Hematopoietic multipotent progenitor cell treated with erythropoietin and hydrocortisone succinate and interleukin-3 and kit ligand, for 8 days (in vitro differentiated cells): ENCODE measurements at regions not wholly inside any gene's neighbourhood (a gene's known extent, or its start where the extent isn't known, plus 50 kb on each side); places are given as distances from the start of the nearest gene placed in this dataset.
"Not testable (repeated sequence)": the region's sequence is repeated elsewhere in the genome, so short reads cannot be mapped to it uniquely, and the experiment has no call there.

Experiments
- DNase-seq: peaks from one replicate; pipeline ENCODE4 v3.0.0-alpha.2; 2015

DNA sequence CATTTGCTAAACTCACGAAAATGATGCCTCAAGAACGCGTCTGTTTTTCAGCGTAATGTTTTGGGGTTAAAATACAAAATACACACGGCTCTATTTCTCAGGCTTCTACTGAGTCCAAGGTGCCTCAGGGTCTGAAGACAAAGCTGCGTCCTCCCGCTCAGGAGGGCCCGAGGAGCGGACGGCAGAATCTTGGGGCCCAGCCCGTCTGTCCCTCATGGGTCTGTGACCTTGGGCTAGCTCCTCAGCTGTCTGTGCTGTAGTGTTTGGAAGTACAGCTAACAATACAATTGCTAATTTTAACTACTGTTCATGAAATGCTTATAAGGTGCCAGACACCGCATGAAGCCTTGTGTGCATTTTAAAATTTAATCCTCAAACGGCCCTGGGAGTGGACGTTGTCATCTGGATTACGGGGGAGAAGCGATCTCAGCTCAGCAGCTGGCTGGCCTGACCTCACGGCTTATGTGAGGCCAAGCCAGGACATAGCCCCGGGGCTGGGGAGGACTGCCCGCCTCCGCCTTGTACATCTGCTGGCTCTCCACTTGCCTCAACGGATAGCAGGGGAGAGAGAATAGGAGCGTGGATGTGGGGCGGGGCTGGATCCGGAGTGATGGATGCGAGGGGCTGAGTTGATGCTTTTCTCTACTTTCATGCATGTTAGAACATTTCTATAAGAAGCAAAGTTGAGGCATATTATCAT, 357.4 kb downstream of the GLRX3 start:
- no peak for DNase-seq

GRCh38 chr10:130495116-130495862, 359.1 kb downstream of the GLRX3 start:
- DNase-seq: no peak

GRCh38 chr10:130495891-130496636, 359.9 kb downstream of the GLRX3 start:
- no peak for DNase-seq

GRCh38 chr10:130497056-130498010, 361.1 kb downstream of the GLRX3 start:
- DNase-seq: no peak

GRCh38 chr10:130498042-130498441, 361.9 kb downstream of the GLRX3 start:
- no peak for DNase-seq

GRCh38 chr10:130498934-130499333, 362.7 kb downstream of the GLRX3 start:
- DNase-seq: no peak

DNA sequence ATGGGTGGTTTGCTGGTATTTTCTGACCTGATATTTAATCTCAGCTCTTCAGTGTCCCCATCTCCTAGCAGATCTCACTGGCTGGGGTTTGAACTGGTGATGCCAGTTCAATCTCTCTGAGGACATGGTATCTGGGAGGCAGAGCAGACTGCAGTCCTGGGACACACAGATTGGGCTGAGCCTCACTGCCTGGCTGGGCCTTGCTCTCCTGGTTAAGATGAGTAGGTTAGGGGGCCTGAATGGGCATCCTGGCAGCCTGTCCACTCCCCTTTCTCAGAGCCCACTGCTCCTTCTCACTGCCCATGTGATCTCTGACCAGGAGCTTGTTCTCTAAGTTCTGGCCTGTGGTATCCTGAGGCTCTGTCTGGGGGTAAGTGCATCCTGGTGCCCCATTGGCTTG, 363.4 kb downstream of the GLRX3 start:
- DNase-seq: no peak

DNA sequence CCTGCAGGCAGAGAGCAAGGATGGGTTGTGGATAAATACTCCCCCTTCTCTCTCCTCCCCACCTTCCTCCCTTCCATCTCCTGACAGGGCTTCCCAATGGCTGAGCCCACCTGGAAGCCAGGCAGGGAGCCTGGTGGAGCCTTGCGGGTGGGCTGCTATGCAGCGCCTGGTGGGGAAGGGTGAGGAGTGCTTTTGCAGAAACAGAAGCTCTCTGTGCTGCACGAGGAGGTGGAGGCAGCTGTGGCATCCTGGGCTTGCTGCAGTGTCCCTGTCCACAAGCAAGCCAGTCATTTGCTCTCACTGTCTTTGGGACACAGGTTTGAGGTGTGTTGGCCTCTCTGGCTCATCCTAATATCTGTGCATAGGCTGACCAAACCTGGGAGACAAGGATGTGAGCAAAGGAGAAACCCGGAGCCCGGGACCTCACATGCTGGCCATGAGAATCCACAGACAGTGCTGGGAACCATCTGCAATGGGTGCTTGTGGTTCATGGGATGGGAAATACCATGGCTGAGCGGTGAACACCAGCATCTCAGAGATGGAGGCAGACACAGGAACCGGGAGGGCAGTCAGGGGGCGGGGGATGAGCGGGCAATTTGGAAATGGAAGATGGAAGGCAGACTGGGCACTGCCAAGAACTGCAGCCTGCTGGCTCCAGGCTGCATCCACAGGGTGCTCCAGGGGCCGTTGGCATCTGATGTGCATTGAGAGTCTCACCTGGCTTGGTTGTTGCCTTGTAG, 364.2 kb downstream of the GLRX3 start:
- DNase-seq: no peak

DNA sequence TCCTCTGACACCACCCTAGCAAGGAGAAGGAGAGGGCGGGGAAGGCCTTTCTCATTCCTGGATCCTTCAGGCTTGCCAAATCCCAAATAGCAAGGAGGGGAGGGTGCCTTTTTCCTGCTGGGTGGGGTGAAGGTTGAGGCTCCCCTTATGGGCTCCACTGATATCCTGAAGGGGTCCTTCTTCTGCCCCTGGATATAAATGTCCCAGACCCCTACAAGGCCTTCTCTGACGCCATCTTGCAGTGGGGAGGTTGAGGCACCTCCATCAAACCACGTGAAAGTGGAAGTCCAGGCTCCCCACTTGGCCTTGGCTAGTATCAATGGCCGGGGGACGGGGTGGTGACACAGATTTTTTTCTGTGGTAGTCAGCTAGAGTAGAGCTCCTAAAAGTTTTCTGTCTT, 371.3 kb downstream of the GLRX3 start:
- no peak for DNase-seq

- no peak for DNase-seq
Measured at GRCh38 chr10:130509881-130510689, 373.9 kb downstream of the GLRX3 start.

- DNase-seq: no peak
Measured at GRCh38 chr10:130510755-130511154, 374.6 kb downstream of the GLRX3 start.

GRCh38 chr10:130511766-130512165, 375.6 kb downstream of the GLRX3 start:
- DNase-seq: no peak

- no peak for DNase-seq
Measured at GRCh38 chr10:130512936-130513335, 376.7 kb downstream of the GLRX3 start.

GRCh38 chr10:130513686-130514476, 377.7 kb downstream of the GLRX3 start:
- no peak for DNase-seq

GRCh38 chr10:130515670-130516069, 379.5 kb downstream of the GLRX3 start:
- DNase-seq: no peak

DNA sequence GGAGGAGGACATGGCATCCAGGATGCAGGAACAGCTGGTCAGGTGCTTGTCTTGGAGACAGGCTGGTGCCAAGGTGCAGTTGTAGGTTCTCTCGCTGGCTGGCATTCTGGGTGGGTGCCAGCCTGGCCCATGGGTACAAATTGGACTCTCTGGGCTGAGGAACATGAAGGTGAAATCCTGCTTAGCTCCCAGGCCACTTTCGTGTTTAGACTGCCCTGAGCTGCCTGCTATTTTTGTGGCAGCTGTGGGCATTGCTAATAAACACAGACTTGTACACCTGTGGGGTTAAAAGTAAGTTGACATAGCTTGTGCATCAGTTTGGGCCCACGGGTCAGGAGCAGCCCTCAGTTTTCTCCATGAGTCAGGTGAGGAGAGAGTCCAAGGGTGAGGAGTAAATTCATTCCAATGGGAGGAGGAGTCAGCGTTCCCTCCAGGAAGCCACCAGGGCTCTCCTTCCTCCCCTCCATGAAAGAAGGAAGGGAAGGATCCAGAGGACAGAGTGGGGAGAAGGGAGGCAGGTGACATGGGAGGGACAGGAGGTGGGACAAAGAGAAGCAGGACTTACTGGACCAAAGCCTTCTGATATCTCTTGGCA, 380.0 kb downstream of the GLRX3 start:
- no peak for DNase-seq

DNA sequence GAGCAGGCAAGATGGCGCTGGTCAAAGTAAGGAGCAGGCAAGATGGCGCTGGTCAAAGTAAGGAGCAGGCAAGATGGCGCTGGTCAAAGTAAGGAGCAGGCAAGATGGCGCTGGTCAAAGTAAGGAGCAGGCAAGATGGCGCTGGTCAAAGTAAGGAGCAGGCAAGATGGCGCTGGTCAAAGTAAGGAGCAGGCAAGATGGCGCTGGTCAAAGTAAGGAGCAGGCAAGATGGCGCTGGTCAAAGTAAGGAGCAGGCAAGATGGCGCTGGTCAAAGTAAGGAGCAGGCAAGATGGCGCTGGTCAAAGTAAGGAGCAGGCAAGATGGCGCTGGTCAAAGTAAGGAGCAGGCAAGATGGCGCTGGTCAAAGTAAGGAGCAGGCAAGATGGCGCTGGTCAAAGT, 382.7 kb downstream of the GLRX3 start:
- not testable (repeated sequence) for DNase-seq

DNA sequence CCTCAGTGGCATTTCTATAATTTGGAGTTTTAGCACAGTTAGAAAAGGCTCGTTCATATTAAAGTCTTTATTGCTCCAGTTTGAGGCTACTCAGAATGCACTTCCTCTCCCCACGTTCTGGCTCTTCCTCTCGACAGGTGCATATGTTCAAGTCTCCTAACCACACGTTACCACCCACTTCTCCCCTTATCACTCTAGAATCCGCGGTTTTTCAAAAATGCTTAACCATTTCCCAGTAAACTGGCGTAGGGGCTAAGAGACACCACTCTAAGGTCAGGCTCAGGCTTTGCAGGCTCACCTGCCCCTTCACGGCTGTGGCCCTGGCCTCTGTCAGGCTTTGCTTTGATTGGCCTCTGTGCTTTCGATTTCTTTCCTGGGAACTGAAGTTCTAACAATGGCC, 383.6 kb downstream of the GLRX3 start:
- DNase-seq: no peak

DNA sequence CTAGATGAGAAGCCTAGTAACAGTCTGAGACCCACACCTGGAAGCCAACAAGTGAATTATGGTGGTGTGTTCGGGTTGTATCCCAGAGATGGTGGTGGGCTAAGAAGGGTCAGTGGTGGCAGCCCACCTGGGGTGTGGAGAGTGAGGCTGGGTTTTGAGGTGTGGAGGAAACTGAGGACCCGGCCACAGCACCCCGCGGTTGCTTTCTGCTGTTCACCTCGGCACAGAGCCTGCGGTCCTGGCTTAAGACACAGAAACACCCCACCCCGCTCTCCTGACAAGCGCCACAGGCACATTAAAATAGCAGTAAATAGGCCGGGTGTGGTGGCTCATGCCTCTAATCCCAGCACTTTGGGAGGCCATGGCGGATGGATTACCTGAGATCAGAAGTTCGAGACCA, 395.1 kb downstream of the GLRX3 start:
- no peak for DNase-seq

DNA sequence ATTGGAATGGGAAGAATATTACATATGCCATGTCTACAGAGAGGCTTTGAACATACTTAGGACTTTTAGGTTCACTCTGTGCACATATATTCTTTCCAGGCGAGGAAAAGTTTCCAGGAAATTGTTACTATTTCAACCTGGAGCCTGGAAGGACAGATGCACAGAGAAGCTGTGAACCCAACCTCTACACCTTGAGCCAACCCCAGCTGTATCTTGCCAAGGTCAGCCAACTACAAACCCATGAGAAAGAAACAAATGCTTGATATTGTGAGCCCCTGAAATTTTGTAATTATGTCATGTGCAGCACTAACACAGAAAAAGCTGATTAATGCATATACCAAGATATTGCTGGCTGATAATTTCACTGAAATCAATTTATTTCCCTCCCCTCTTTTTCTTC, 404.9 kb downstream of the GLRX3 start:
- no peak for DNase-seq
